HG03097 (cell line): ENCODE measurements at regions not wholly inside any gene's neighbourhood (a gene's known extent, or its start where the extent isn't known, plus 50 kb on each side); places are given as distances from the start of the nearest gene placed in this dataset.

Experiments used
- ATAC-seq: cut with Tn5 transposase; IDR thresholded peaks from one replicate; pipeline ENCODE4 v1.9.1; 2021; ENCODE audit not compliant: unreplicated experiment, low FRiP score

GRCh38 chr9:107706701-107707427, 217.3 kb upstream of the KLF4 start:
- ATAC-seq: no peak

DNA sequence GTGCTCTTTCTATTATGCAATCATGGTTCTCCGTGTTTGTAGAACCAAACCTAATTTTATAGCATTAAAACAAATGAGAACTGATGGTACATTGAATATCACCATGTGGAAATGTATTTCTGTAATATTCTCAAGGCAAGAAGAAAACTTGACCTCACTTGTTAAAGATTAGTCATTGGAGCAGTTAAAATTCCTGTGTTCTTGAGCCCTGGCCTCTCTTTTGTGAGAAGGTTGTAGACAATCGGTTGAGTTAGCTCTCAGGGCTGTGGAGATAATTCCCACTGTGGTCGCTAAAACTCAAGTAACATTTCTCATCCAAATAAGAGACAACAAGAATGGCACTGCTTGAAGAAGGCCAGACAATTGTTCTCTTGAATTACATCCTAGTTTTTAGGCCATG, 216.0 kb upstream of the KLF4 start:
- ATAC-seq: no peak

DNA sequence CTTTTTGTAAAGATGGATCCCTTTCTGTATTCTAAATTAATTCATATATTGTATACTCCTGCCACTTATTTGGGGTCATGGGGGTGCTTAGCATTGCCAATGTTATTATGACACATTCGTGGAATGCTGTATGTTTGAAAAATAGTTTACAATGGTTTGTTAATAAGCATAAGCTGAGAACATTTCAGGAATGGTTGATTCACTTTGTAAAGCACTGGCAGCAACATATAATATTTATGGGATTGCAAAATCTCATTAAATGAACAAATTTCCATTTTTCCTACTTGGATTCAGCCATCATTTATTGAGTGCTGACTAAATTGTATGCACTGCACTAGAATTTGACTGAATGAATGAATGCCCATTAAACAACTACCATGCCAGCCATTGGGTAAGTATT, 215.2 kb upstream of the KLF4 start:
- no peak for ATAC-seq

DNA sequence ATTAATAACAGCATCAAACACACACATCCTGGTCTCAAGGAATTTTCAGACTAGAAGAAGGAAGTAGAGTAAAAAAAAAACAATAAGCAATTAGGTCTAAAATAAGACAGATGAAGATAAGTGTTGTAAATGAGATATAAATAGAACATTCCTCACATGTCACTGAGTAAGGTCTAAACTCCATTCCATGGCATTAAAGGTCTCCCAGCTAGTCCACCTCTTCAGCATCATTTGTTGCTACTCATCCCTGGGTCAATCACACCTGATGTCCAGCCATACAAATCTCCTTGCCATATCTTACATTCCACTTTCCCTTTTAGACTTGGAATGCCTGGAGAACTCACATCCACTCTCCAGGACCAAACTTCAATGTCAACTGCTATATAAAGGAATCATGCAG, 214.1 kb upstream of the KLF4 start:
- no peak for ATAC-seq

- no peak for ATAC-seq
Measured at GRCh38 chr9:107700847-107701246, 211.3 kb upstream of the KLF4 start.

DNA sequence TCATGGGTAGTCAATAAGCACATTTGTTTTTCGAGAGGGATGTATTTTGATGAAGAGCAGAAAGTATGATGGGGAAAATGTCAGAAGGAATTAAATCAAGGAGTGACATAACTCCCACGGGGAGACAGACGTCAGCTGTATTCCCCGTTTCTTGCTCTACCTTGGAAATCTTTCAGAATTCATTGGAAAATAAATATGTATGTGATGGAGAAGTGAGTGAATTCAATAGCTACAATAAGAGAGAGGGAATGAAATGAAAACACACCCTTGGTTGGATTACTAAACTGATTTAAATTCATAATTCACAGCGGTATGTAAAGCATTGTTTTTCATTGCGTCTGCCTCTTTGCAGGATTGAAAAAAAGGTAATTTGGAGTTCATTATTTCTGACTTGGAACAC, 209.7 kb upstream of the KLF4 start:
- no peak for ATAC-seq

GRCh38 chr9:107698779-107699178, 209.2 kb upstream of the KLF4 start:
- ATAC-seq: no peak

- ATAC-seq: no peak
Measured at GRCh38 chr9:107696302-107696701, 206.7 kb upstream of the KLF4 start.

DNA sequence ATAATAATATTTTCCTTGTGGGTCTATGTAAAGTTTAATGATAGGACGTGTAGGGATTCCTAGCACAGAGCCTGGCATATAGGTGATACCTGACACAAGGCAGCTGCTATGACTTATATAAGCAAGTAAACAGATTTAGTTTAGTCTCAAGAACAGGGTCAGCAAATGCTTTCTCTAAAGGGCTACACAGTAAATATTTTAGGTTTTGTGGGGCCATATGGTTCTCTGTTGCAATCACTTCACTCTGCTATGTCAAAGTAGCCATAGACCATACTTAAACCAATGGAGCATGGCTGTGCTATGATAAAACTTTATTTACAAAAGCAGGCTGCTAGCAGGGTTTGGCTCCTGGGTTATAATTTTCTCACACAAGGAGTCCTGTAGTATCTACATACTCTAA, 204.8 kb upstream of the KLF4 start:
- ATAC-seq: no peak

DNA sequence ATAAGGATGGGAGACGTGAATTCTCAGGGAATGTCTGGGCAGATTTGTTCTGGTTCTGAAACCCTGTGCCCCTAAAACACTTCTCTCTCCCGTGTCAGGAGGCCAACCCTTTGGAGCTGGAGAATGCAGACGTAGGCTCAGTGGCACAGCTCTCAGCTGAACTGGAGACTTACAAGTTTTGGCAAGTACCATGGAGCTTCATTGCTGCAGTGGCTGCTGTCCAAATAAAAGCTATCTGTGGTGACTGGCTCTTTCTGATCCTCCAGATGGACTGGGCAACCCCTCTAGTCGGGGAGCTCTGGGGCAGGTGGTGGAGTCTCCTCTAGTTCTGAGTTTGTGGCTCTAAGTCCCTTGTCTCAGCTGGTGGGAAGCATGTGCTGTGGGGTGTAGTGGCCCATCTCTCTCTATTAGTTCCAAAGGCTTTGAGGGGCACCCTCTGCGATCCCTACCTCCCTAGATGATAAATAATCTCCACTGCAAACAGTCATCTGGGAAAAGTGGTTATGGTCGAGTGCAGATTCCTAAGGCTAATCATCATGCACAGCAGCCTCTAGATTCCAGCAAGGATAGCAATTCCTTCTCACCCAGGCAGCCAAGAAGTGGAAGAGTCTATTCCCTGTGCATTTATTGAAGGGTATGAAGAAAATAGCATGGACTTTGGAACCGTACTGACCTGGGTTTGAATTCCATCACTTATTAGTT, 204.2 kb upstream of the KLF4 start:
- no peak for ATAC-seq

GRCh38 chr9:107691664-107692063, 202.1 kb upstream of the KLF4 start:
- no peak for ATAC-seq

DNA sequence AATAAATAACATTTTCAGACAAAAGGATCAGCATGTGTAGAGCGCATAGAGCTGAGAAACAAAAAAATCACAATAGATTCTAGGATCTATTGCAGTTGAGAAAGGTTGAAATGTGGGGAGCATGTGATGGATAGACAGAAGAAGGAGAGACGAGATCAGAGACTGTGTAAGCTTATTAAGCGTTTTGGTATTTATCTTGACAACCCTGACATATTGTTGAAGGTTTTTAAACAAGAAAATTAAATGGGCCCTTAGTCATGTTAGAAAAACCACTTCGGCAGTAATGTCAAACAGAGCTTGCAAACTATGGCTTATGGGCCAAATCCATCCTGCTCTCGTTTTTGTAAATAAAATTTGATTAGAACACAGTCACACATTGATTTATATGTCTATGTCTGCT, 200.5 kb upstream of the KLF4 start:
- no peak for ATAC-seq

DNA sequence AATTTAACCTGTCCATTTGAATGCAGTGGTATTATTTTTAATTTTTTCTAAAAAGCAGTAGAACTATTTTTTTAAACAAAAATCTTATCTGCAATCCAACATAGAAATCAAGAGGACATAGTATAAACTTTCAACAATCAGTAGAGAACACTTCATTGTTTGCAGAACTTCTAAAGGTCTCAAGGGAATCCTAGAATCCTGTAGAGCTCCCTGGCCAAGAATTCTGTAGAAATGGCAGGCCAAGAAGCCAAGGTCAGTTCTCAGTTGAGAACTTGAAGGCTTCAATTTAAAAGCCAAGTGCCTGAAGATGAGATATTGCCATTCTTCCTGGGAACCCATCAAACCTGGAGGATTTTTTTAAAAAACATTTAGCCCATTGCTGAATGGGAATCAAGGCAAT, 199.2 kb upstream of the KLF4 start:
- ATAC-seq: no peak

GRCh38 chr9:107685901-107686300, 196.3 kb upstream of the KLF4 start:
- ATAC-seq: no peak

- ATAC-seq: no peak
Measured at GRCh38 chr9:107685376-107685775, 195.8 kb upstream of the KLF4 start.

DNA sequence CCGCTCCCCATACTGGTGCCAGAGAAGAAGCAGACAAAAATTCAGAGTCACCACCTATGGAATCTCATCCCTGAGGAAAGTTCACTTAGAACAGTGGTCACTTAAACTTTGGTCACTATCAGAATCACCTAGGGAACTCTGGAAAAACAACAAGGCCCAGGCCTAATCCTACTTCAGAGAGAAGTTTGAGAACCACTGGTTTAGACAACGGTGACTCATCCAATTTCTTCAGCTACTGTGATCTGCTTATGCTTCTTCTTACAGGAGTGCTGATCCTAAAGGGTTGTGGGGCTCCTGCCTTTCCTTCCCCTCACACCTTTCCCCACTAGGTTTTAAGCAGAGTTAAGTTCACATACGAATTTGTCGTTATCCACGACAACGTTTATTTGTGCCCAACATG, 194.7 kb upstream of the KLF4 start:
- ATAC-seq: no peak

- no peak for ATAC-seq
Measured at GRCh38 chr9:107683566-107683965, 194.0 kb upstream of the KLF4 start.

DNA sequence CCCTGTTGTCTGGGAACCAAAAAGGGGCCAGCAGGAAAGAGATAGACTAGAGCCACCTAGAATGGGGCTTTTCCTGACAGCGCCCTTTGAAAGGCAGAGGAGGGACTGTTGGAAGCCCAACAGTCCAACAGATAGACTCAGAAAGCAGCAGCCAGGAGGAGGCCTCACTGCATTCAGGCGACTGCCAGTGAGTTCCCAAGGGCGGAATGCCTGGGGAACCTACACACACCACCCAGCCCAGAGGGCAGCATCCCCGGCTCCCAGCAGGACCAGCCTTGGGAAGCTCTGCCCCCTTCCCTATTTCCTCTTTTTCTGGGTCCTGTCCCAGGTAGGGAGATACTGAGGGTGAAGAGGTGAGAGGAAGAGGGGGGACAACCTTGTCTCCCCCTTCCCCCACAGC, 192.4 kb upstream of the KLF4 start:
- no peak for ATAC-seq

DNA sequence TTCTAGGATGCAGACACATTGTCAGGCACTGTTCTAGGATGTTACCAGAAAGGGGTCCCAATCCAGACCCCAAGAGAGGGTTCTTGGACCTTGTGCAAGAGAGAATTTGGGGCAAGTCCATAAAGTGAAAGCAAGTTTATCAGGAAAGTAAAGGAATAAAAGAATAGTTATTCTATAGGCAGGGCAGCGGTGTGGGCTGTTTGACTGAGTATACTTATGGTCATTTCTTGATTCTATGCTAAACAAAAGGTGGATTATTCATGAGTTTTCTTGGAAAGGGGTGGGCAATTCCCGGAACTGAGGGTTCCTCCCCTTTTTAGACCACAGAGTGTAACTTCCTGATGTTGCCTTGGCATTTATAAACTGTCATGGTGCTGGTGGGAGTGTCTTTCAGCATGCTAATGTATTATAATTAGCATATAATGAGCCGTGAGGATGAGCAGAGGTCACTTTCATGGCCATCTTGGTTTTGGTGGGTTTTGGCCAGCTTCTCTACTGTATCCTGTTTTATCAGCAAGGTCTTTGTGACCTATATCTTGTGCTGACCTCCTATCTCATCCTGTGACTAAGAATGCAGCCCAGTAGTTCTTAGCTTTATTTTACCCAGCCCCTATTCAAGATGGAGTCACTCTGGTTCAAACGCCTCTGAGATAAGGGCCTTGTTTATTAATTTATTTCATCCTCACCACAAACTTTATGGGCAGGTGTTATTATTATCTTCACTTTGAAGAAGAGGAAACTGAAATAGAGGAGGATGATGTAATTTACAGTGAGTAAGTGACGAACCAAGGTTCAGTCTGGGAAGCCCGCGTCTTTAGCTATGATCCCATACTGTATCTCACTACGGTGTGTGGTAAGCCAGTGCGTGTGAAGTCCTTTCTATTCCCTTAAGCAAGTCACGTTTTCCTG, 186.0 kb upstream of the KLF4 start:
- ATAC-seq: no peak

GRCh38 chr9:107674721-107675277, 185.2 kb upstream of the KLF4 start:
- no peak for ATAC-seq
